Stimulated activated CD4-positive, alpha-beta T cell treated with anti-CD3 and anti-CD28 coated beads, TNF-alpha, amount 100 ng/mL, for 24 hours (primary cell): ENCODE measurements at regions not wholly inside any gene's neighbourhood (a gene's known extent, or its start where the extent isn't known, plus 50 kb on each side); places are given as distances from the start of the nearest gene placed in this dataset.
"Not testable (repeated sequence)": the region's sequence is repeated elsewhere in the genome, so short reads cannot be mapped to it uniquely, and the experiment has no call there.

ENCODE experiments used
- DNase-seq, 3 experiments: peaks; one replicate each; pipeline ENCODE4 v3.0.0-alpha.2; 2020; ENCODE audit warnings: low read depth in 3 of 3

GRCh38 chr12:62003226-62003625 is 257.0 kb upstream of the USP15 start:
- DNase-seq: no peak

DNA sequence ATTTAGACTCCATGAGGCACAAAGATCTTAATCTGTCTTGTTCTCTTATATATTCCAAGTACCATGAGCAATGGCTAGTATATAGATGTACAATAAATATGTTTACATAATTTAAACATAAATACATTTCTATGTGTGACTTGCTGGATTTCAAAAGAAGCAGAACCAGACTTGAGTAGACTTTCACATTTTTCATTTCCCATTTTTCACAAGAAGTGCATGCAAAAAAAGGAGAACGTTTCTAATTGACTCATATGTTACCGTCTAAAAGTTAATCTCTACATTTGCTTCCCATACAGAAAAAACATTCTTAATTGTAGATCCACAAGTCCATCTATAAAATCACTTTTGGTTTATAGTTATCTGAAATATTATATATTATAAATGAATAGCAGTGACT is 256.5 kb upstream of the USP15 start:
- DNase-seq: no peak

- no peak for DNase-seq
Measured at GRCh38 chr12:62005615-62006014, 254.6 kb upstream of the USP15 start.

GRCh38 chr12:62006076-62006732 is 254.0 kb upstream of the USP15 start:
- DNase-seq: peak in 1 of 3 experiments; percentile 2

DNA sequence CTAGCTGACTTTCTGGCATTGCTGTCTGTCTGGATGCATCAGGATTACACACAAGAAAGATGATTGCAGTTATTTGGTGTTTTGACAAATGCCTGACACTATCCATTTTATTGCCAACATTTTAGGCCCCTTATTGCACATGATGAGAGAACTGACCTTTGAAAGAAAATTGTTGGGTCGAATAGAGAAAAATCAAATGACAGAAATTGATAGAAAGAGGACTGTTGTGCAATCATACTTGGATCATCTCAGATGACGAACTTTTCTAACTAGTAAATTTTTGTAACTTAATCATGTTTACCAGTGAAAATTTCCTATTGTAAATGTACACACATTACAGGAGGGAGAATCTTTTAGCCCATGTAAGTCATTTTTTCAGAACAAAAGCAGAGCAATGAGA is 251.5 kb upstream of the USP15 start:
- no peak for DNase-seq

DNA sequence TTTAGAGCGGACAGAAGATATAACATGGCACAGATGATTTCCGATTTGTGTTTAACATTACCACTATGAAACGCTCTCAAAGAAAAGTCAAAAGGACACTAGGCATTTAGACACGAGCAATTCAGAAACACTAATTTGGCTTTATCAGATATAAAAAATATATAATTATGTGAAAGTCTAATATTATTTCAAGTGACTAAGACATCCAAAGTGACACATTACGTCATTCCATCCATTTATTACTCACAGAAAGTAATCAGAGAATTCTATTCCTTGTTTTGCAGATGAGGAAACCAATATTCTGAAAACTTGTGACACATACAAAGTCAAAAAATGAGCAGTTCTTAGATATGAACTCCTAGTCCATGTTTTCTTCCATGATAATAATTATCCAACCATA is 250.8 kb upstream of the USP15 start:
- no peak for DNase-seq

DNA sequence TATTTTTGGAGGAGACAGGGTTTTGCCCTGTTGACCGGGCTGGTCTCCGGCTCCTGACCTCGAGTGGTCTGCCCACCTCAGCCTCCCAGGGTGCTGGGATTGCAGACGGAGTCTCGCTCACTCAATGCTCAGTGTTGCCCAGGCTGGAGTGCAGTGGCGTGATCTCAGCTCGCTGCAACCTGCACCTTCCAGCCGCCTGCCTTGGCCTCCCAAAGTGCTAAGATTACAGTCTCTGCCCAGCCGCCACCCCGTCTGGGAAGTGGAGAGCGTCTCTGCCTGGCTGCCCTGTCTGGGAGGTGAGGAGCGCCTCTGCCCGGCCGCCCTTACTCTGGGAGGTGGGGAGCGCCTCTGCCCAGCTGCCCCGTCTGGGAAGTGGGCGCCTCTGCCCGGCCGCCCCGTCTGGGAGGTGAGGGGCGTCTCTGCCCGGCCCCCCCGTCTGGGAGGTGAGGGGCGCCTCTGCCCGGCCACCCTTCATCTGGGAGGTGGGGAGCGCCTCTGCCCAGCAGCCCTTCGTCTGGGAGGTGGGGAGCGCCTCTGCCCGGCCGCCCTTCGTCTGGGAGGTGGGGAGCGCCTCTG is 249.8 kb upstream of the USP15 start:
- DNase-seq: not testable (repeated sequence)

- not testable (repeated sequence) for DNase-seq
Measured at GRCh38 chr12:62010973-62011372, 249.2 kb upstream of the USP15 start.

DNA sequence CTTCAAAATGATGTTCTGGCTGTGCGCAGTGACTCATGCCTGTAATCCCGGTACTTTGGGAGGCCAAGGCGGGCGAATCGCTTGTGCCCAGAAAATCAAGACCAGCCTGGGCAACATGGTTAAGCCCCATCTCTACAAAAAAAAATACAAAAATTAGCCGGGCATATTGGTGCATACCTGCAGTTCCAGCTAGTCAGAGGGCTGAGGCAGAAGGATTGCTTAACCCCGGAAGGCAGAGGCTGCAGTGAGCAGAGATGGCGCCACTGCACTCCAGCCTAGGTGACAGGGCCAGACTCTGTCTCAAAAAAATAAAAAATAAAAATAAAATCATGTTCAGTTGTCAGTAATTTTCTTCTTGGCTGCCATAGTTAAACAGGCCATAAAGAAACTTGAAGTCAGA is 245.9 kb upstream of the USP15 start:
- no peak for DNase-seq

DNA sequence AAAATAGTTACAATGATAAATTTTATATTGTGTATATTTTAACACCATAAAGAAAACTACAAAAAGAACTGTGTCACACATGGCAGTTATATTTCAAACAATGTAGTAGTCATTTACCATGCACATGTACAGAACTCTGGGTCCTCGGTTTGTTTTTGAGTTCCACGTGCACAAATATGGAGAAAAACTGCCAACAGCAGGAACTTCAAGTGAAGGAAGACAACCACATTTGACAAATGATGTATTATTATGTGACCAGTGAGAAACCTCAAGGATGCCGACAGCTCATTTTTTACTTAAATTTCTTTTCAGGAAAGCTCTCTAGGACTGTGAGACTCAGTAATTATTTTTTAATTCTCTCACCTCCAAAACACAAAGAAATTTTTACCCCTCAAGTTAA is 244.2 kb upstream of the USP15 start:
- DNase-seq: no peak

- no peak for DNase-seq
Measured at GRCh38 chr12:62021808-62022207, 238.4 kb upstream of the USP15 start.

- DNase-seq: no peak
Measured at GRCh38 chr12:62028536-62028935, 231.7 kb upstream of the USP15 start.

DNA sequence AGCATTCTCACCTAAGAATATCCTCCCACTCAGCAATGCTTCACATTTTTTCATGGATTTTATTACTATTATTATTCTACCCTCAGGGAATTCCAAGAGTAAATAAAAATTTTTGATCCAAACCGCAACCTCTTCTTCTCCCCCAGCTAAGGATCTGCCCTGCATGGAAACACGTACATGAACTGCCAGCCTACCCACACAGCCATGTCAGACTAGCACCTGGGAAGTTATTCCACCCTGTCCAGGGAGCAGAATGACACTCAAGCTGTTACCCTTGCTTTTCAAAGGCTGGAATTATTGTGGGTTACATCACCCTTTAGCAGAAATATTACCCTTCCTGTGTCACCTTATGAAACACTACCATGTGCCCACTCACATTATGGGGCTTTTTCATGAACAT is 227.3 kb upstream of the USP15 start:
- DNase-seq: no peak

GRCh38 chr12:62044450-62045135 is 215.6 kb upstream of the USP15 start:
- no peak for DNase-seq

GRCh38 chr12:62045211-62045610 is 215.0 kb upstream of the USP15 start:
- DNase-seq: no peak

DNA sequence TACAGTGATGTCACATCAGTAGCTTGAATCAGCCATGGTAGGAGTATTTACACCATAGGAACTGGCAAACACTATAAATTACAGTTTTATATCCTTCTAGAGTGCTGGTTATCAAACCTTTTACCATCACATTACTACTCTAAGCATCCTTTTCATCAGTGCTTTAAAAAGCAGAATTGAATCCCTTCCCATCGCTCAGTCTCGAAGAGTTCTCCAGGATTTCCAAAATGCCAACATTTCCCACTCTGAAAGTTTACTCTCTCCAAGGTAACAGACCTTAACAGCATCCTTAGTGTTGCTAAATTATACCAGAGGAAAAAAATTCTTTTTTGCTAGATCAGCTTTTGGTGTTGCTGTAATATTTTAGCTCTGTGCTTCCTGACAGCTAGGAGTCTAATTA is 209.4 kb upstream of the USP15 start:
- DNase-seq: no peak

GRCh38 chr12:62069976-62070375 is 190.2 kb upstream of the USP15 start:
- DNase-seq: no peak

GRCh38 chr12:62073236-62073635 is 187.0 kb upstream of the USP15 start:
- not testable (repeated sequence) for DNase-seq

DNA sequence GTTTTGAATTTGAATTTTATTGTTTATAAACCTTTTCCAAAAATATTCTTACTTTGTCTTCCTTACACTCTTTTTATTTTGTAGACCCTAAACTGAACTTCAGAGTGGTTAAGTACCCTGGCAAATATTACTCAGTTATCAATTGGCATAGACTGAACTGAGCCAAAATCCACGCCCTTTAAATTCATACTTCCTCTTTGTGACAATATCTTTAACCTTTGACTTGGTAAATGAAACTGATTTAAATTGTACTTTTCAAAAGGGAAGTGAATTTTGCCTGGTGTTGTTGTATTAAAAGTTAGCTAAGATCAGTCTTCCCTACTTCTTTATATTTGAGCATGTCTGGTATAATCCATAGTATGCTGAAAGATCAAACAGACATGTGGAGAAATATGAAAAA is 184.3 kb upstream of the USP15 start:
- DNase-seq: no peak

- DNase-seq: no peak
Measured at GRCh38 chr12:62078020-62078419, 182.2 kb upstream of the USP15 start.

DNA sequence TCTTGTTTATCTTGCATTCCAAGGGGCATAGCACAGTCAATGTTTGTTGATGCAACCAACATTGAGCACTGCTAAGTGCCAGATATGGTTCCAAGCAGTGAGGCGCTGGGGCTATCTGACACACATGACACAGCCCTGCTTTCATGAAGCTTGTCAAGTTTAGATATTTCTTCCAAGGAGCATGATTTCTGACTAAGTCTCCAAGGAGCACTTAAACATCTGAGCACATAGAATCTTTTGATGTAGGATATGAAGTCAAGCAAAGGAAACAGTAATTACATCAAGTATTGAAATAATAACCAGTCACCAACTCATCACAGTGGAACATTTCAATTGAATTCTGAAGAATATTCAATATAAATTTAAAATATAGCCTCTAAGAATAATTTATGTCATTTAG is 177.8 kb upstream of the USP15 start:
- DNase-seq: no peak

GRCh38 chr12:62098132-62098531 is 162.1 kb upstream of the USP15 start:
- no peak for DNase-seq

- no peak for DNase-seq
Measured at GRCh38 chr12:62103748-62104147, 156.5 kb upstream of the USP15 start.
